PFSK-1 (cell line): ENCODE measurements at regions not wholly inside any gene's neighbourhood (a gene's known extent, or its start where the extent isn't known, plus 50 kb on each side); places are given as distances from the start of the nearest gene placed in this dataset.

ENCODE experiments used
- POLR2AphosphoS5 ChIP-seq: IDR thresholded peaks from 2 replicates; pipeline ENCODE4 v1.6.1; 2012; ENCODE audit warnings: low read depth, mild to moderate bottlenecking, control low read depth, low read length, moderate library complexity
- REST ChIP-seq, 2 experiments: IDR thresholded peaks; 2 replicates each; pipeline versions ENCODE4 v1.6.1 to v1.8.0; 2011 to 2012; ENCODE audit warnings: low read depth in 2 of 2, low read length in 2 of 2, control low read depth in 1 of 2, inconsistent platforms in 1 of 2, mild to moderate bottlenecking in 1 of 2, moderate library complexity in 1 of 2; ENCODE audit not compliant: insufficient read depth in 1 of 2
- TAF1 ChIP-seq: IDR thresholded peaks from 2 replicates; pipeline ENCODE4 v1.6.1; 2012; ENCODE audit warnings: low read length, control low read depth, borderline replicate concordance; ENCODE audit not compliant: insufficient read depth

- no peak for TF ChIP-seq TAF1
- no peak for TF ChIP-seq REST (IDR thresholded peaks at IDR 0.05; ENCODE audit: insufficient read depth in 1 of 2, low read depth in 2 of 2, low read length in 2 of 2)
- no peak for TF ChIP-seq POLR2AphosphoS5
Observed at GRCh38 chr6:26307850-26308249, 57.1 kb upstream of the BTN3A2 start.
